Gastroesophageal sphincter (tissue), 4 donors: ENCODE measurements at regions not wholly inside any gene's neighbourhood (a gene's known extent, or its start where the extent isn't known, plus 50 kb on each side); places are given as distances from the start of the nearest gene placed in this dataset.

ENCODE experiments used
- ATAC-seq: fragments of 150-250 bp; one replicate; pipeline ENCODE4 v1.9.1; 2016; ENCODE audit warnings: mild to moderate bottlenecking, moderate library complexity
- H3K27ac ChIP-seq, 4 donors: fragments of 200-600 bp; sonication (generic) in 3 of 4; 1 replicate in 3 of 4; 2 replicates in 1 of 4; pipeline ENCODE4 v1.5.1; 2016 to 2019
- H3K27me3 ChIP-seq: fragments of 200-600 bp; sonication (generic); one replicate; pipeline ENCODE4 v1.5.1; 2019
- H3K36me3 ChIP-seq, 2 donors: fragments of 200-600 bp; sonication (generic); one replicate each; pipeline ENCODE4 v1.5.1; 2019; ENCODE audit warnings: control low read depth in 1 of 2
- H3K4me1 ChIP-seq, 3 donors: fragments of 200-600 bp; sonication (generic); 1 replicate in 2 of 3; 2 replicates in 1 of 3; pipeline ENCODE4 v1.5.1; 2016 to 2019; ENCODE audit warnings: control low read depth in 2 of 3
- H3K4me3 ChIP-seq, 2 donors: fragments of 200-600 bp; sonication (generic); one replicate each; pipeline ENCODE4 v1.5.1; 2019; ENCODE audit warnings: mild to moderate bottlenecking in 1 of 2, moderate library complexity in 1 of 2
- H3K9me3 ChIP-seq, 3 donors: fragments of 200-600 bp; sonication (generic); one replicate each; pipeline ENCODE4 v1.5.1; 2017 to 2019; ENCODE audit warnings: control low read depth in 2 of 3
- CTCF ChIP-seq, 4 experiments: fragments of 200-600 bp in 2 of 4; fragments of 450-650 bp in 2 of 4; sonication (generic) in 1 of 4; IDR thresholded peaks; one replicate each; pipeline ENCODE4 v1.5.1; 2017 to 2019; ENCODE audit warnings: antibody characterized with exemption in 4 of 4, mild to moderate bottlenecking in 2 of 4, moderate library complexity in 2 of 4
- EP300 ChIP-seq: sonication (generic); formaldehyde crosslinking; IDR thresholded peaks from one replicate; pipeline ENCODE4 v1.6.1; 2017; ENCODE audit warnings: antibody characterized with exemption, mild to moderate bottlenecking
- POLR2A ChIP-seq, 2 donors: fragments of 450-650 bp; IDR thresholded peaks; one replicate each; pipeline ENCODE4 v1.6.1; 2017; ENCODE audit warnings: antibody characterized with exemption in 2 of 2, mild to moderate bottlenecking in 2 of 2, moderate library complexity in 1 of 2
- POLR2AphosphoS5 ChIP-seq: sonication (generic); formaldehyde crosslinking; IDR thresholded peaks from one replicate; pipeline ENCODE4 v1.6.1; 2017; ENCODE audit warnings: antibody characterized with exemption
- WGBS, 2 donors: methylation state at CpG; one replicate each; pipeline ENCODE4 v1.1.5; 2018; ENCODE audit warnings: low coverage in 1 of 2; 5-methylcytosine and 5-hydroxymethylcytosine counted together

DNA sequence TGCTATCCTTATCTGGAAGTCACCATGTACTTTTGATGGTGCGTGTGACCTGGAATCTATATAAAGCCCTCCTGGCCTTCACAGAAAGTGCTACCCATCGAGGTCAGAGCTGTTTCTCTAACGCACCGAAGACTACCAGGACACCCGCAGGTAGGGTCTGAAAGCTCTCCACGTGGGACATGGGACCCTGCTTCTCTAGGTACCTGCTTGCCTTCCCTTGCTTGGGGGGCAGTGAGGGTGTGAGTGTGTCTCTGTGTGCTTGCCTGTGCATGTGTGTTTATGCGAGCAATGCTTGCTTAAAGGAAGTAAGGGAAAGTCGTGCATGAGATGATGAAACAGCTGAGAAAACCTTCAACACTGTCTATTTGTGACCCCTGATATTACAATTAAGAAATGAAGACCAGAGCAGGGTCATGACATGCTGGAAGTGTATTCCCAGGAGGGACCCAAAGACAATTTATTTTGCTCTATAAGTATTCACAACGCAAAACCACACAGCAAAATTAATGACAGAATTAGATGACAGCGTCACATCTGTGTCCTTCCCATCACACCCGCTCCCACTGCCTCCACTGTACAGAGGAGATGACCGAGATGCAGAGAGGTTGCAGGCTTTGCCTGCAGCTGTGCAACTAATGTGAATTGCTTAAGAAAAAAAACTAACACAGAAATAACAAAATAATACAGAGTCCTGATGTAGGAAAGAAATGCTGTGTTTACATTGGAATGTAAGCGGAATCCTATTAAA lies 76.4 kb upstream of the HELT start:
- 60 to 79% methylated on average over 4 to 9 of the region's 13 CpGs for WGBS, 2 donors
- no peaks in the 10 kb centered on the region for H3K36me3 ChIP-seq
- ATAC-seq: no peak
- no peaks in the 10 kb centered on the region for H3K27me3 ChIP-seq
- no peak overlapping the region for H3K27ac ChIP-seq
- TF ChIP-seq CTCF (IDR thresholded peaks at IDR 0.05): no peak
- peaks cover 0 to 5% (median 0%) of the 10 kb centered on the region in 3 donors for H3K4me1 ChIP-seq
- H3K9me3 ChIP-seq: no peaks in the 10 kb centered on the region
- H3K4me3 ChIP-seq: no peak overlapping the region

- ATAC-seq: no peak
- Histone ChIP-seq H3K9me3 (no peaks in the 10 kb centered on the region), H3K4me3 (no peak overlapping the region), H3K27me3 (no peaks in the 10 kb centered on the region), H3K27ac (no peak overlapping the region), H3K36me3 (no peaks in the 10 kb centered on the region), H3K4me1 (no peaks in the 10 kb centered on the region)
- TF ChIP-seq POLR2AphosphoS5: no peak
- TF ChIP-seq EP300: no peak
- TF ChIP-seq CTCF (IDR thresholded peaks at IDR 0.05): no peak
- TF ChIP-seq POLR2A (IDR thresholded peaks at IDR 0.05): no peak
- WGBS, 2 donors: 69 to 87% methylated on average over 3 to 7 of the region's 13 CpGs
Measured at GRCh38 chr4:184942444-184943425, 75.6 kb upstream of the HELT start.

- H3K4me3 ChIP-seq: no peak overlapping the region
- no peaks in the 10 kb centered on the region for H3K27me3 ChIP-seq
- ATAC-seq: no peak
- 76 to 82% methylated on average over 2 to 3 of the region's 3 CpGs for WGBS, 2 donors
- no peaks in the 10 kb centered on the region for H3K9me3 ChIP-seq
- TF ChIP-seq CTCF (IDR thresholded peaks at IDR 0.05): no peak
- TF ChIP-seq POLR2AphosphoS5: no peak
- TF ChIP-seq EP300: no peak
- TF ChIP-seq POLR2A (IDR thresholded peaks at IDR 0.05): no peak
- H3K36me3 ChIP-seq: no peaks in the 10 kb centered on the region
- H3K27ac ChIP-seq: no peak overlapping the region
- H3K4me1 ChIP-seq: no peaks in the 10 kb centered on the region
Measured at GRCh38 chr4:184949020-184949419, 69.3 kb upstream of the HELT start.

GRCh38 chr4:184950117-184950830 lies 68.0 kb upstream of the HELT start:
- TF ChIP-seq CTCF (IDR thresholded peaks at IDR 0.05) (no peak), POLR2AphosphoS5 (no peak)
- H3K4me3 ChIP-seq: no peak overlapping the region
- no peaks in the 10 kb centered on the region for H3K27me3 ChIP-seq
- no peaks in the 10 kb centered on the region for H3K4me1 ChIP-seq
- no peak for ATAC-seq
- no peaks in the 10 kb centered on the region for H3K9me3 ChIP-seq
- no peaks in the 10 kb centered on the region for H3K36me3 ChIP-seq
- WGBS, 2 donors: 68 to 96% methylated on average over 4 to 7 of the region's 9 CpGs
- no peak overlapping the region for H3K27ac ChIP-seq
